ENCODE measurements at regions not wholly inside any gene's neighbourhood (a gene's known extent, or its start where the extent isn't known, plus 50 kb on each side); places are given as distances from the start of the nearest gene placed in this dataset.
"Not testable (repeated sequence)": the region's sequence is repeated elsewhere in the genome, so short reads cannot be mapped to it uniquely, and the experiment has no call there.

- TF ChIP-seq EZH2phosphoT487 (IDR thresholded peaks at IDR 0.05; ENCODE audit: borderline replicate concordance, low read length) (no peak), CTCF (IDR thresholded peaks at IDR 0.05; ENCODE audit: low read depth, low read length, poor library complexity, severe bottlenecking) (no peak)
- Histone ChIP-seq H3K4me1 (ENCODE audit: control insufficient read depth, low read length) (no peaks in the 10 kb centered on the region), H3K4me3 (ENCODE audit: low read length) (no peak overlapping the region), H3K79me2 (ENCODE audit: control insufficient read depth, low read length) (no peaks in the 10 kb centered on the region), H3K4me2 (ENCODE audit: low read length) (no peak overlapping the region), H4K20me1 (ENCODE audit: control insufficient read depth, insufficient read depth, low read depth, low read length) (no peaks in the 10 kb centered on the region), H3K9me2 (replicated peaks; ENCODE audit: control insufficient read depth, low read length) (no peaks in the 10 kb centered on the region), H3K9me3 (ENCODE audit: control insufficient read depth, insufficient read depth, low read length) (no peaks in the 10 kb centered on the region), H3K27ac (ENCODE audit: low read depth, low read length) (no peak overlapping the region), H3F3A (ENCODE audit: control insufficient read depth, insufficient read depth) (no peaks in the 10 kb centered on the region), H3K27me3 (ENCODE audit: control insufficient read depth, low read length) (no peaks in the 10 kb centered on the region), H3K36me3 (ENCODE audit: control insufficient read depth, low read length) (no peaks in the 10 kb centered on the region)
These were observed 316.1 kb downstream of the PTH2R start for GRCh38 chr2:208722731-208723130.

- no peak overlapping the region for H3K4me3 ChIP-seq (ENCODE audit: low read length)
- no peaks in the 10 kb centered on the region for H3K9me2 ChIP-seq (replicated peaks; ENCODE audit: control insufficient read depth, low read length)
- no peak overlapping the region for H3K27ac ChIP-seq (ENCODE audit: low read depth, low read length)
- H3K79me2 ChIP-seq (ENCODE audit: control insufficient read depth, low read length), result no peaks in the 10 kb centered on the region
- TF ChIP-seq EZH2phosphoT487 (IDR thresholded peaks at IDR 0.05; ENCODE audit: borderline replicate concordance, low read length) (no peak), CTCF (IDR thresholded peaks at IDR 0.05; ENCODE audit: low read depth, low read length, poor library complexity, severe bottlenecking) (no peak)
- no peaks in the 10 kb centered on the region for H3K4me1 ChIP-seq (ENCODE audit: control insufficient read depth, low read length)
- H3F3A ChIP-seq (ENCODE audit: control insufficient read depth, insufficient read depth), result no peaks in the 10 kb centered on the region
- H4K20me1 ChIP-seq (ENCODE audit: control insufficient read depth, insufficient read depth, low read depth, low read length), result no peaks in the 10 kb centered on the region
- no peak overlapping the region for H3K4me2 ChIP-seq (ENCODE audit: low read length)
- no peaks in the 10 kb centered on the region for H3K36me3 ChIP-seq (ENCODE audit: control insufficient read depth, low read length)
- no peaks in the 10 kb centered on the region for H3K9me3 ChIP-seq (ENCODE audit: control insufficient read depth, insufficient read depth, low read length)
- H3K27me3 ChIP-seq (ENCODE audit: control insufficient read depth, low read length), result no peaks in the 10 kb centered on the region
These were observed 318.7 kb downstream of the PTH2R start for GRCh38 chr2:208725280-208725679.

- H3K4me3 ChIP-seq (ENCODE audit: low read length), result no peak overlapping the region
These were observed 319.6 kb downstream of the PTH2R start for GRCh38 chr2:208726242-208726641.

GRCh38 chr2:208751663-208752415, 345.2 kb downstream of the PTH2R start:
- not testable (repeated sequence) for H3F3A ChIP-seq (ENCODE audit: control insufficient read depth, insufficient read depth); H3K27ac ChIP-seq (ENCODE audit: low read depth, low read length); H3K79me2 ChIP-seq (ENCODE audit: control insufficient read depth, low read length); H3K4me2 ChIP-seq (ENCODE audit: low read length); H4K20me1 ChIP-seq (ENCODE audit: control insufficient read depth, insufficient read depth, low read depth, low read length); H3K9me3 ChIP-seq (ENCODE audit: control insufficient read depth, insufficient read depth, low read length); H3K4me1 ChIP-seq (ENCODE audit: control insufficient read depth, low read length); H3K36me3 ChIP-seq (ENCODE audit: control insufficient read depth, low read length); H3K27me3 ChIP-seq (ENCODE audit: control insufficient read depth, low read length); H3K4me3 ChIP-seq (ENCODE audit: low read length); H3K9me2 ChIP-seq (replicated peaks; ENCODE audit: control insufficient read depth, low read length)

More at GRCh38 chr2:208726242-208726641, 319.6 kb downstream of the PTH2R start:
- no peak for TF ChIP-seq CTCF (IDR thresholded peaks at IDR 0.05; ENCODE audit: low read depth, low read length, poor library complexity, severe bottlenecking)
- H3F3A ChIP-seq (ENCODE audit: control insufficient read depth, insufficient read depth), result no peaks in the 10 kb centered on the region
- H3K27ac ChIP-seq (ENCODE audit: low read depth, low read length), result no peak overlapping the region
- no peak overlapping the region for H3K4me2 ChIP-seq (ENCODE audit: low read length)
- no peaks in the 10 kb centered on the region for H3K4me1 ChIP-seq (ENCODE audit: control insufficient read depth, low read length)
- no peaks in the 10 kb centered on the region for H3K79me2 ChIP-seq (ENCODE audit: control insufficient read depth, low read length)
- H3K27me3 ChIP-seq (ENCODE audit: control insufficient read depth, low read length), result no peaks in the 10 kb centered on the region
- no peaks in the 10 kb centered on the region for H4K20me1 ChIP-seq (ENCODE audit: control insufficient read depth, insufficient read depth, low read depth, low read length)
- H3K9me2 ChIP-seq (replicated peaks; ENCODE audit: control insufficient read depth, low read length), result no peaks in the 10 kb centered on the region
- H3K9me3 ChIP-seq (ENCODE audit: control insufficient read depth, insufficient read depth, low read length), result no peaks in the 10 kb centered on the region
- no peaks in the 10 kb centered on the region for H3K36me3 ChIP-seq (ENCODE audit: control insufficient read depth, low read length)
